ENCODE measurements at regions not wholly inside any gene's neighbourhood (a gene's known extent, or its start where the extent isn't known, plus 50 kb on each side); places are given as distances from the start of the nearest gene placed in this dataset.

- no peaks in the 10 kb centered on the region for H3K4me1 ChIP-seq (ENCODE audit: control insufficient read depth in 1 of 2, insufficient read depth in 2 of 2, low read length in 2 of 2)
- no peaks in the 10 kb centered on the region for H3K79me2 ChIP-seq (ENCODE audit: insufficient read depth, low read length)
- no peak overlapping the region for H3K4me2 ChIP-seq (replicated peaks; ENCODE audit: extremely low read depth, low read length, poor library complexity, severe bottlenecking)
- H3K4me3 ChIP-seq (replicated peaks in 1 of 3; ENCODE audit: low read depth in 2 of 3, low read length in 3 of 3), result no peak overlapping the region
- H2AFZ ChIP-seq (ENCODE audit: insufficient read depth, low read depth, low read length, poor library complexity, severe bottlenecking), result no peak overlapping the region
- no peak overlapping the region for H3K27ac Mint-ChIP-seq
- H3K27ac ChIP-seq (ENCODE audit: low read depth in 1 of 2, low read length in 2 of 2), result no peak overlapping the region
- H3K36me3 Mint-ChIP-seq, result no peaks in the 10 kb centered on the region
- no peak overlapping the region for H3K4me3 Mint-ChIP-seq
- WGBS (ENCODE audit: insufficient coverage), result 80% methylated on average over 1 of the region's 2 CpGs
- no peaks in the 10 kb centered on the region for H3K27me3 ChIP-seq (ENCODE audit: control insufficient read depth in 2 of 2, insufficient read depth in 2 of 2, low read length in 2 of 2)
- no peak for DNase-seq
- H3K9me3 ChIP-seq (replicated peaks in 1 of 2; ENCODE audit: control insufficient read depth in 1 of 2, insufficient read depth in 1 of 2, low read length in 2 of 2), result no peaks in the 10 kb centered on the region
- intact Hi-C loops (cut with micrococcal nuclease), result no loop called here
- TF ChIP-seq CTCF (IDR thresholded peaks at IDR 0.05), result no peak
- H3K9ac ChIP-seq (ENCODE audit: insufficient read depth, low read length, poor library complexity, severe bottlenecking), result no peak overlapping the region
- H3K27me3 Mint-ChIP-seq (ENCODE audit: low read depth in 3 of 3), result peaks cover 7 to 16% (median 13%) of the 10 kb centered on the region in 3 donors
- H4K20me1 ChIP-seq (ENCODE audit: insufficient read depth, low read length), result no peaks in the 10 kb centered on the region
- H3K36me3 ChIP-seq (replicated peaks in 1 of 2; ENCODE audit: control insufficient read depth in 1 of 2, insufficient read depth in 2 of 2, low read length in 2 of 2), result no peaks in the 10 kb centered on the region
- H3K4me1 Mint-ChIP-seq, result no peaks in the 10 kb centered on the region
- H3K9me3 Mint-ChIP-seq, result peaks cover 0 to 2% (median 0%) of the 10 kb centered on the region in 7 donors
Observed at GRCh38 chr13:99883805-99884204, 87.8 kb downstream of the ZIC5 start.

DNA sequence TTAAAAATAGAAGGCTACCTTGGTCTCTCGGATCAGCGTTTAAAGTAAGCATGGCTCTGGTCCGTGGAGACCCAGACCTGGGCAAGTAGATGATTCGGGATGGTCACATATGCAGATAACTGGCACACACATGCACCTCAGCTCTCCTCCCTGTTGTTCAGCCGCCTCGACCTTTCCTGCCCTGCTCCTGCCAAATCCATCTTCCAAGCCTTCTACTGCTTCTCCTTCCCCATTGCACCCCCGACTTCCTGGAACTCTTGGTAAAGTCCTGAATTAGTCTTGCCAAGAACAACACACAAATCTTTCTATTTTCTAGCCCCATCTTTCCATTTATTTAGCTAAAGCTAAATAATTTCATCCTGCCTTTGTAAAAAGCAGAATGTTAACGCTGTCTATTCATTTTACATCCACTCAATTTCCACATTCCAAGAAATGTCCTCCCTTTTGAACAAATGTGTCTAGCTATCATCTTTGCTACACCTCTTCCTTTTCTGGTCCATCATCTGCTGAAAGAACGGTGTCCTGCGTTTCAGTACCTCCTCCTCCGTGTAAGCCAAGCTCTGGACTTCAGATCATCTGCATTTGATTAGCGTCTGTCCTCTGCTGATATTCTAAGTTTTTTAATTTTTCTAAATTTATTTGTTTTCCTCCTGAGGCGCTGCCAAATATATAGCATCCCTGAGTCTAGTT is 92.5 kb downstream of the ZIC5 start:
- TF ChIP-seq CTCF (IDR thresholded peaks at IDR 0.05), result no peak
- no peak for DNase-seq
- H3K27ac ChIP-seq (ENCODE audit: low read depth in 1 of 2, low read length in 2 of 2), result no peak overlapping the region
- Mint-ChIP-seq H3K27ac (no peak overlapping the region), H3K4me3 (no peak overlapping the region), H3K9me3 (no peaks in the 10 kb centered on the region), H3K36me3 (no peaks in the 10 kb centered on the region), H3K4me1 (no peaks in the 10 kb centered on the region), H3K27me3 (ENCODE audit: low read depth in 3 of 3) (peaks cover 8 to 10% (median 8%) of the 10 kb centered on the region in 3 donors)
- H3K4me3 ChIP-seq (replicated peaks in 1 of 3; ENCODE audit: low read depth in 2 of 3, low read length in 3 of 3), result no peak overlapping the region
- H3K9me3 ChIP-seq (replicated peaks in 1 of 2; ENCODE audit: control insufficient read depth in 1 of 2, insufficient read depth in 1 of 2, low read length in 2 of 2), result no peaks in the 10 kb centered on the region
- no peaks in the 10 kb centered on the region for H3K4me1 ChIP-seq (ENCODE audit: control insufficient read depth in 1 of 2, insufficient read depth in 2 of 2, low read length in 2 of 2)
- intact Hi-C loops (cut with micrococcal nuclease), result no loop called here
- H3K4me2 ChIP-seq (replicated peaks; ENCODE audit: extremely low read depth, low read length, poor library complexity, severe bottlenecking), result no peak overlapping the region
- no peaks in the 10 kb centered on the region for H4K20me1 ChIP-seq (ENCODE audit: insufficient read depth, low read length)
- H3K27me3 ChIP-seq (ENCODE audit: control insufficient read depth in 2 of 2, insufficient read depth in 2 of 2, low read length in 2 of 2), result no peaks in the 10 kb centered on the region
- no peaks in the 10 kb centered on the region for H3K36me3 ChIP-seq (replicated peaks in 1 of 2; ENCODE audit: control insufficient read depth in 1 of 2, insufficient read depth in 2 of 2, low read length in 2 of 2)
- WGBS (ENCODE audit: insufficient coverage), result 80% methylated on average over 7 of the region's 13 CpGs
- H3K9ac ChIP-seq (ENCODE audit: insufficient read depth, low read length, poor library complexity, severe bottlenecking), result no peak overlapping the region
- no peaks in the 10 kb centered on the region for H3K79me2 ChIP-seq (ENCODE audit: insufficient read depth, low read length)
- H2AFZ ChIP-seq (ENCODE audit: insufficient read depth, low read depth, low read length, poor library complexity, severe bottlenecking), result no peak overlapping the region
